GM10248 (cell line): ENCODE measurements at regions not wholly inside any gene's neighbourhood (a gene's known extent, or its start where the extent isn't known, plus 50 kb on each side); places are given as distances from the start of the nearest gene placed in this dataset.

Experiments
- CTCF ChIA-PET: fragments of 300-600 bp; sonication (Branson Sonifier 250); formaldehyde crosslinking; extraction: SDS; loops from one replicate; lab custom pipeline; 2021; ENCODE audit warnings: antibody characterized with exemption; lab: Yijun Ruan, JAX
- POLR2A ChIA-PET: fragments of 350-650 bp; sonication (Branson Sonifier 250); formaldehyde crosslinking; extraction: SDS; loops from one replicate; lab custom pipeline; 2020; ENCODE audit warnings: antibody characterized with exemption; lab: Yijun Ruan, JAX
- DNase-seq: peaks from one replicate; pipeline ENCODE4 v3.0.0; 2012; ENCODE audit errors: extremely low spot score
- CTCF ChIP-seq: IDR thresholded peaks from 2 replicates; pipeline ENCODE4 v1.5.1; 2012; ENCODE audit warnings: mild to moderate bottlenecking, low read depth; ENCODE audit errors: extremely low read depth, missing control alignments, control extremely low read depth

GRCh38 chr11:133711545-133711944 lies 133.8 kb downstream of the SPATA19 start:
- ChIA-PET POLR2A (no interaction called here), CTCF (interaction anchor here (1.1 to 1.2 kb wide), 2 partner anchors 12 to 17 kb away, joined by 3 read pairs; no protein-coding TSS in a partner anchor)
- no peak for DNase-seq
- no peak for TF ChIP-seq CTCF

GRCh38 chr11:133710681-133711240 lies 134.6 kb downstream of the SPATA19 start:
- TF ChIP-seq CTCF: no peak
- ChIA-PET CTCF (no interaction called here), POLR2A (no interaction called here)
- no peak for DNase-seq

GRCh38 chr11:133710241-133710640 lies 135.1 kb downstream of the SPATA19 start:
- ChIA-PET CTCF (no interaction called here), POLR2A (no interaction called here)
- no peak for DNase-seq
- TF ChIP-seq CTCF: no peak

GRCh38 chr11:133708547-133709051 lies 136.7 kb downstream of the SPATA19 start:
- DNase-seq: no peak
- no peak for TF ChIP-seq CTCF
- POLR2A ChIA-PET: no interaction called here
- CTCF ChIA-PET: no interaction called here

GRCh38 chr11:133706925-133707794 lies 138.2 kb downstream of the SPATA19 start:
- no peak for DNase-seq
- no peak for TF ChIP-seq CTCF
- ChIA-PET CTCF (no interaction called here), POLR2A (no interaction called here)

GRCh38 chr11:133705873-133706272 lies 139.4 kb downstream of the SPATA19 start:
- DNase-seq: no peak
- TF ChIP-seq CTCF: no peak
- POLR2A ChIA-PET: no interaction called here
- CTCF ChIA-PET: no interaction called here
